HS-5 (cell line): ENCODE measurements at regions not wholly inside any gene's neighbourhood (a gene's known extent, or its start where the extent isn't known, plus 50 kb on each side); places are given as distances from the start of the nearest gene placed in this dataset.
"Not testable (repeated sequence)": the region's sequence is repeated elsewhere in the genome, so short reads cannot be mapped to it uniquely, and the experiment has no call there.

Experiments
- DNase-seq: peaks from one replicate; pipeline ENCODE4 v3.0.0-alpha.2; 2012; ENCODE audit warnings: low read depth

GRCh38 chr1:101185421-101185820 is 51.4 kb upstream of the S1PR1 start:
- no peak for DNase-seq

DNA sequence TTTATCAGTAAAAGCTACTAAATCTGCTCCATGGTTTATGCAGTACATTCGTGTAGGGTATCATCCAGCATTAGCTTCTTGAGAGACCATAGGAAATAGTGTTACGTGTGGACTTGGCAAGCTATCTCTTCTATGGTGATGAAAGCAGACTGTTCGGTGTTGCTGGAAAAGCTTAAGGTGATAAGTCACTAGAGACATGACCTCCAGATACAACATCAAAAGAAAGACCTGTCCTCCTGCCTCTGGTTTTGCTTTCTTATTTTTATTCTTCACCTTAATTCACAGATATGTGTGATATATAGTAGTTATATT is 53.5 kb upstream of the S1PR1 start:
- no peak for DNase-seq

GRCh38 chr1:101182627-101183387 is 54.0 kb upstream of the S1PR1 start:
- DNase-seq, result no peak

DNA sequence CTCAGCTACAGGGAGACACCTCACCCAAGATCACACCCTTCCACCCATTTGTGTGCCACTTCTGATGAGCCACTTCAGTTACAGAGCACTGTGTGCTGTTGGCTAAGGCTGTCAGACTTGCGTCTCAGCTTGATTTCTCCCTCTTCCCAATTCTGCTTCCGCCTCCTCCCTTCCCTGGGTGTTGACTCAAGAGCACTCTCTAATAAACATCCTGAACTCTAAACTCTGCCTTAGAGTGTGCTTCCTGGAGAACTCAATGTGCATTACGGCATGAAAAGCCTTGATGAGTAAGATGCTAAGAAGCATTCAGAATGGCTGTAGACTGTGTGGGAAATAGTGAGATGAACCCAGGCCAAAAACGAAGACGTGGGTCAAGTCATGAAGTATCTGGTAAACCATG is 54.9 kb upstream of the S1PR1 start:
- no peak for DNase-seq

- no peak for DNase-seq
Observed at GRCh38 chr1:101178688-101179491, 57.9 kb upstream of the S1PR1 start.

- DNase-seq, result no peak
Observed at GRCh38 chr1:101178341-101178687, 58.5 kb upstream of the S1PR1 start.

GRCh38 chr1:101175886-101176285 is 60.9 kb upstream of the S1PR1 start:
- no peak for DNase-seq

GRCh38 chr1:101175466-101175865 is 61.4 kb upstream of the S1PR1 start:
- DNase-seq, result no peak

GRCh38 chr1:101174722-101175121 is 62.1 kb upstream of the S1PR1 start:
- peak; percentile 97 for DNase-seq

DNA sequence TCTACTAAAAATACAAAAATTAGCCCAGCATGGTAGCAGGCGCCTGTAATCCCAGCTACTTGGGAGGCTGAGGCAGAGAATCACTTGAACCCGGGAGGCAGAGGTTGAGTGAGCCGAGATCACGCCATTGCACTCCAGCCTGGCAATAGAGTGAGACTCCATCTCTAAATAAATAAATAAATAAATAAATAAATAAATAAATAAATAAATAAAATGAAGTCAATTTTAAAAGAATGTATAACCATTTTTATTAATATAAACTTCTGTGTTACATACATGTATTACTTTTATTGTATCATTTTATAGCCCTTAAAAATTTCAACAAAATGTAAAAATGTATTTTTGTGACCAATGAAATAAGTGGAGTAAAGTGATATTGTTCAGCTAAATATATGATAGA is 62.5 kb upstream of the S1PR1 start:
- DNase-seq, result not testable (repeated sequence)

GRCh38 chr1:101170506-101171050 is 66.2 kb upstream of the S1PR1 start:
- DNase-seq, result no peak

DNA sequence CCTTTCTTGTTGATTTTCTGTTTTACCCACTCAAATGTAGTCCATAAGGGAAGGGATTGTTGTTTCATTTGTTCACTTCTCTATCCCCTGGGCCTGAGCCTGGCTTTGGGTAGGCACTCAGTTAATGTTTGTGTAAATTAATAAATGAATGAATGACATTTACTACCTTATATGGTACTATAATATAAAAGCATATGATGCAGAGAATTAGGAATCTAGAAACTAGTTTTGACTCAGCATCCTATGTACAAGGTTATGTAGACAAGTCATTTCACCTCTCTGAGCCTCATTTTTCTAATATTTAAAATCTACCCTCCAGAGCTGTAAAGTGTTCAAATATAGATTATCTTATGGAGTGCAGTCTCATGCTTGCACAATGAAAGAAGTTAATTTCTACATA is 68.9 kb upstream of the S1PR1 start:
- DNase-seq, result no peak

DNA sequence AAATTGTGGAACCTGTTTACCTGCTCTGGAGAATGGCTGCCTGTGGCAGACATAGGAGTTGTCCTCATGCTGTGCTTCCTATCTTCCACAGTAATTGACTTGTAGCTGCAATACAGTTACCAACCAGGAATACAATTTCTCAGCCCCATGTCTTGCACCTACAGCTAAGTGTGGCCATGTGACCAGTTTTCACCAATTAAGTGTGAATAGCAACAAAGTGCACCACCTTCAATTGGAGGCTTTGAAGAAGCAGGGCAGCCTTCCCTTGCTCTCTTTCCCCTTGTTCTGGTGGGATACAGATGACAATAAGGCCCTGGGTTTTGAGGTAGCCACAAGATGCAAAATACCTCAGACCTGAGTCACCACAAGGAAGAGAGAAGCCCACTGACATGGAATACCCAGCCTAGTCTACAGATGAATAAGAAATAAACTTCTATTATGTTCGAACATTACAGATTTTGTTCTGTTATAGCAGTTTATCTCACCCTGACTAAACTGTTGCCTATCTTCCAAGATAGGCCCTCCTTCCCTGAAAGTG is 70.2 kb upstream of the S1PR1 start:
- DNase-seq, result no peak

- no peak for DNase-seq
Observed at GRCh38 chr1:101165954-101166353, 70.9 kb upstream of the S1PR1 start.

GRCh38 chr1:101165532-101165931 is 71.3 kb upstream of the S1PR1 start:
- no peak for DNase-seq

GRCh38 chr1:101164776-101165175 is 72.0 kb upstream of the S1PR1 start:
- DNase-seq, result no peak

DNA sequence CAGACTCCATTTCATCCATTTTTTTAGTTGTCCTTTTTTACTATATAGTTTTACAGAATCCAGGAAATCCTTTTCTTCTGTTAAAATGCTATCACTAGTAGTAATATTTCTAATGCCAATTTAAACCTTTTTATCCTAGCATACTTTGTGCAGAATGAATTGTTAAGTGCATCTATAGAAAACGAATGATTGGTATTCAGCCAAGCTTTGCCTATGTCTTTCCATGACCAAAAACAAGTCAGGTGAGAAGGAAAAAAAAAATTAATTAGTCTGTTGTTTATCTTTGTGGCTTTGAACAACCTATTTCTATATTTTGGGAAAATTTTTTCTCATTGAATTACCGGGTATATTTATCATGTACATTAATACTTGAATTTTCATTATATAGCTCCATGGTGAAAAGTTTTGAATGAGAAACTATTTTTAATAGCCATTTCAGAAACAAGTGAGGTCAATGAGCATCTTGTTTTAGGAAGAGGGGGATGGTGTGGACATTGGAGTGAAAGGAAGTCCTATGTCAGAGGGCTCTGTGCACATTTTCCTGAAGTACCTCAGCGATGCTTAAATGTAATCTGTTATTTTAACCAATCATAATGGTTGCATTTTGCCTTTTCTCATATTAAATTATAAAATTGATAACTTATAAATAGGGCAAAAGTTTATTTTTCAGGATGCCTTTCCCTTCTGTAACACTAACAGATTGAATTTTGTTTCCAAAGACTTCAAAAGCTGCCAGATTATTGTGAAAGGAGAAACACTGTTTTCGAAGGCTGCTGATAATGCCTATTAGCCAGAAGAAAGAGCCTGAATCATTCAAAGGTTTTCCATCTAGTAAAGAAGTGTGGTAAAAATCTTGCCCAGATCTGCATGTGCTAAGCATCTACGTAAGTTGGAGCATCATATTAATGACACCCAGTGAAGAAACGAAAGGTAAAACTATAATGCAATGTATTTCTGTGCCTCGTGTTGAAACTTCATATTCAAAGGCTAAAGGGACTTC is 73.8 kb upstream of the S1PR1 start:
- DNase-seq, result no peak

GRCh38 chr1:101162300-101162699 is 74.5 kb upstream of the S1PR1 start:
- no peak for DNase-seq

- no peak for DNase-seq
Observed at GRCh38 chr1:101161619-101162018, 75.2 kb upstream of the S1PR1 start.

DNA sequence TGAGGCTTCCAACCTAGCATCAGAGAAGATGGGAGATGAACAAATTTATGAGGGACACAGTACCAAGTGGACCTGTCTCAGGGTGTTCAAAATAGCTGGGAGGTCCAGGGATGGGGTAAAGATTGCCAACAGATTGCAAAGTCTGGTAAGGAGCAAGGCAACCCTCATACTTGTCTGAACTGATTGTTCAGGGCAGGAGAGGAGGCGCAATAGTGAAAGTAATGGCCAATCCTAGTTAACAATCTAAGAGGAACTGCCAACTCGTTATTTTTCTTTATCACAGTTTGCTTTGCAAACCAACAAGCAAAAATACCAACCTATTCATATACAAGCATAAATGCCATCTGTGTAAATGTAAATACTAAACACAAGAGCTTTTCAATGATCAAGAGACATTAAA is 78.4 kb upstream of the S1PR1 start:
- no peak for DNase-seq

DNA sequence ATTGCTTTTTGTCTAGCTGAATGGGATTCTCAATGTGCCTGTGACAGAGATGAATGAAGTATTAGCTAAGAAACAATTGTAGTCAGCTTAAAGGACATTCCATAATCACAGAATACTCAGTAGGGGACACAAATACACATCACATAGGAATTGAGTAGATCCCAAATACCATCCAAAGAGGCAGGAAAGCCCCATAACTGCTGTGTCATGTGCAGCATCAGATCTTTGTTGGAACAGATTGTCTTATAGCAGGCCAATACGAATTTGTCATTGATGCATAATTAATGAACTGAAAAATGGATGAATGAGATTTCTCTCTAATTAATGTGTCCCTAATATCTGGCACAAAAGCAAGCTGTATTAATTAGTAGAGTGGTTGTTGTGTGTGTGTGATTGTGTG is 82.3 kb upstream of the S1PR1 start:
- DNase-seq, result no peak

- no peak for DNase-seq
Observed at GRCh38 chr1:101153692-101154091, 83.1 kb upstream of the S1PR1 start.
